ENCODE measurements at regions not wholly inside any gene's neighbourhood (a gene's known extent, or its start where the extent isn't known, plus 50 kb on each side); places are given as distances from the start of the nearest gene placed in this dataset.

- no peaks in the 10 kb centered on the region for H3K9me3 ChIP-seq (replicated peaks; ENCODE audit: low read length)
- no peak overlapping the region for H3K4me3 ChIP-seq (ENCODE audit: low read length)
- H3K27me3 ChIP-seq (ENCODE audit: control insufficient read depth, insufficient read depth, low read length), result no peaks in the 10 kb centered on the region
- no peak overlapping the region for H3K9ac ChIP-seq (ENCODE audit: low read depth, low read length)
- H3K4me2 ChIP-seq (ENCODE audit: low read length), result no peak overlapping the region
- no peaks in the 10 kb centered on the region for H3K36me3 ChIP-seq (ENCODE audit: insufficient read depth, low read length)
- no peaks in the 10 kb centered on the region for H3K4me1 ChIP-seq (ENCODE audit: control insufficient read depth, insufficient read depth, low read length)
Measured at GRCh38 chr3:90025019-90025418, 917.6 kb downstream of the EPHA3 start.

- Histone ChIP-seq H3K9ac (ENCODE audit: low read depth, low read length) (no peak overlapping the region), H3K4me1 (ENCODE audit: control insufficient read depth, insufficient read depth, low read length) (no peaks in the 10 kb centered on the region), H3K4me2 (ENCODE audit: low read length) (no peak overlapping the region), H3K27me3 (ENCODE audit: control insufficient read depth, insufficient read depth, low read length) (no peaks in the 10 kb centered on the region), H3K36me3 (ENCODE audit: insufficient read depth, low read length) (no peaks in the 10 kb centered on the region), H3K4me3 (ENCODE audit: low read length) (no peak overlapping the region), H3K9me3 (replicated peaks; ENCODE audit: low read length) (no peaks in the 10 kb centered on the region)
Measured at GRCh38 chr3:90026406-90026805, 919.0 kb downstream of the EPHA3 start.

DNA sequence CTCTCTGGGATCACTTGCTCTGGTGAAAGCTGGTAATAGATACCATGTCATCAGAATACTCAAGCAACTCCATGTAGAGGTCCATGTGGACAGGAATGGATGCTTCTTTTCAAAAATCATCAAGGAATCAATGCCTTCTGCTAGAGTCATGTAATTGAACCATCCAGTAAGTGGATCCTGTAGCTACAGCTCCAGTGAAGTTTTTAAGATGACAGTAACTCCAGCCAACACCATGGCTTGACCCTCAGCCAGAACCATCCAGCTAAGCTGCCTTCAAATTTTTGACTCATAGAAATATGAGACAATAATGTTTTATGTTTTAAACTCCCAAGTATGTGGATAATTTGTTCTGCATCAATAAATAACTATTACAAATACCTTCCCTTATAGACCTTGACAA, 923.7 kb downstream of the EPHA3 start:
- Histone ChIP-seq H3K4me3 (ENCODE audit: low read length) (no peak overlapping the region), H3K27me3 (ENCODE audit: control insufficient read depth, insufficient read depth, low read length) (no peaks in the 10 kb centered on the region), H3K9me3 (replicated peaks; ENCODE audit: low read length) (no peaks in the 10 kb centered on the region), H3K4me2 (ENCODE audit: low read length) (no peak overlapping the region), H3K4me1 (ENCODE audit: control insufficient read depth, insufficient read depth, low read length) (no peaks in the 10 kb centered on the region), H3K36me3 (ENCODE audit: insufficient read depth, low read length) (no peaks in the 10 kb centered on the region), H3K9ac (ENCODE audit: low read depth, low read length) (no peak overlapping the region)

DNA sequence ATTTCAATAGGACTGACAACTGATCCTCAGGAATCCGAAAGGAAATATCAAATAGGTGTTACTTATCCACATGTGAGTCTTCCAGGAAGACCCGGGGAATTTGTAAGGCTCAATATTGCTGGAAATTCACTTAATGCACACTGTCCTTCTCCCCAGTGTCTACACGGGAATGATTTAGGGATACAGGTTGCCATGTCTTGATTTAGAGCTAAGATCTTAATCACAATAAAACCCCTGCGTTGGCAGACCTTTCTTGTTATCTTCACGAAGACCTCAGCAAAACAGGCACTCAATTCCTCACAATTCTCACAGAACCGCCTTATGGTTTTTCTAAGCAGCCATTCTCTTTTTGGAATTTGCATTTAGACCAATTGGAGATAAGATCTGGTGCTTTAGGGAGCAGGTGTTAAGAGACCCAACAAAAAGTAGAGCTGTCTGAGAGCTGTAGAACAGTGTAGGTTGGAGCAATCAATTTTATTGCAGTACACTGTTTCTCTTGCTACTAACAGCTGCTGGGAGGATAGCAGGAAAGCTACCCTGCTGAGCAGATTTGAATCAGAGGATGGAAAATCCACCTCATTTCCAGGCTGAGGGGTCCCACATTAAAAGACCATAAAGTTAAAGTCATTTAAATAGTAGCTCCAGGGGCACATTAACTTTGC, 925.7 kb downstream of the EPHA3 start:
- Histone ChIP-seq H3K4me3 (ENCODE audit: low read length) (no peak overlapping the region), H3K4me1 (ENCODE audit: control insufficient read depth, insufficient read depth, low read length) (no peaks in the 10 kb centered on the region), H3K9ac (ENCODE audit: low read depth, low read length) (no peak overlapping the region), H3K27me3 (ENCODE audit: control insufficient read depth, insufficient read depth, low read length) (no peaks in the 10 kb centered on the region), H3K36me3 (ENCODE audit: insufficient read depth, low read length) (no peaks in the 10 kb centered on the region), H3K9me3 (replicated peaks; ENCODE audit: low read length) (no peaks in the 10 kb centered on the region), H3K4me2 (ENCODE audit: low read length) (no peak overlapping the region)

DNA sequence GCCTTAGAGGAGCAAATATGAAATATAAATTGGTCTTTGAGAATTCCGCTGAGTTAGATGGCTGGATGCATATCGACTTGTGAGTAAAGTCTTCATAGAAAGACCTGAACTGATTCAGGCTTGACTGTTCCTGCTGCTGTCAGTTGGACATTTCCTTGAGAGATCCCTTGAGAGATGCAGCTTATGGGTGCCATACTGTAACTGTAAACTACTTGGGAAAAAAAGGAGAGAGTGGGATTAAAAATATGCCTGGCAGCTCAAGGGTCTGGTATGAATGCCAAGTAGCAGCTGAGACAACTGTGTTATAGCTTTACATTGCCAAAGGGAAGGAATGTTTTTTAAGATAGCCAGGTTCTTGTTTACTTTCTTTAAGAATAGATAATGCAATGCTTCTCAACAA, 926.6 kb downstream of the EPHA3 start:
- Histone ChIP-seq H3K27me3 (ENCODE audit: control insufficient read depth, insufficient read depth, low read length) (no peaks in the 10 kb centered on the region), H3K4me2 (ENCODE audit: low read length) (no peak overlapping the region), H3K4me3 (ENCODE audit: low read length) (no peak overlapping the region), H3K36me3 (ENCODE audit: insufficient read depth, low read length) (no peaks in the 10 kb centered on the region), H3K4me1 (ENCODE audit: control insufficient read depth, insufficient read depth, low read length) (no peaks in the 10 kb centered on the region), H3K9ac (ENCODE audit: low read depth, low read length) (no peak overlapping the region), H3K9me3 (replicated peaks; ENCODE audit: low read length) (no peaks in the 10 kb centered on the region)

GRCh38 chr3:90035643-90036042, 928.2 kb downstream of the EPHA3 start:
- no peak overlapping the region for H3K4me2 ChIP-seq (ENCODE audit: low read length)
- H3K9me3 ChIP-seq (replicated peaks; ENCODE audit: low read length), result no peaks in the 10 kb centered on the region
- no peak overlapping the region for H3K4me3 ChIP-seq (ENCODE audit: low read length)
- no peak overlapping the region for H3K9ac ChIP-seq (ENCODE audit: low read depth, low read length)
- no peaks in the 10 kb centered on the region for H3K27me3 ChIP-seq (ENCODE audit: control insufficient read depth, insufficient read depth, low read length)
- H3K4me1 ChIP-seq (ENCODE audit: control insufficient read depth, insufficient read depth, low read length), result no peaks in the 10 kb centered on the region
- H3K36me3 ChIP-seq (ENCODE audit: insufficient read depth, low read length), result no peaks in the 10 kb centered on the region

DNA sequence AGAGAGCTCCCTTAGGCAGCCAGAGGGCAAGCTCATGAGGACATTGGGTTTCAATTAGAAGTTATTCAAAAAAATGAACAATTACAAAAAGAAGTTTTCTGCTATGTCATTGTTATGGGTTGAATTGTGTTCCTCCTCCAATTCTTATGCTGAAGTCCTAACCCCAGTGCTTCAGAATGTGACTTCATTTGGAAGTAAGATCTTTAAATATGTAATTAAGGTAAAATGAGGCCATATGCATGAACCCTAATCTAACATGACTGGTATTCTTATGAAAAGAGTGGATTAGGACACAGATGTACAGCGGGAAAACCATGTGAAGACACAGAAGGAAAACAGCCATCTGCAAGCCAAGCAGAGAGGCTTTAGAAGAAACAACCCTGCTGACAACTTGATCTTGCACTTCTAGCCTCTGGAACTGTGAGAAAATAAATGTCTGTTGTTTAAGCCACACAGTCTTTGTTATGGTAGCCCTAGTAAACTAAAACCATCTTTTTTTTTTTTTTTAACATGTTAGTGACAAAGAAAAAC, 929.6 kb downstream of the EPHA3 start:
- Histone ChIP-seq H3K9me3 (replicated peaks; ENCODE audit: low read length) (no peaks in the 10 kb centered on the region), H3K4me3 (ENCODE audit: low read length) (no peak overlapping the region), H3K36me3 (ENCODE audit: insufficient read depth, low read length) (no peaks in the 10 kb centered on the region), H3K27me3 (ENCODE audit: control insufficient read depth, insufficient read depth, low read length) (no peaks in the 10 kb centered on the region), H3K9ac (ENCODE audit: low read depth, low read length) (no peak overlapping the region), H3K4me1 (ENCODE audit: control insufficient read depth, insufficient read depth, low read length) (no peaks in the 10 kb centered on the region), H3K4me2 (ENCODE audit: low read length) (no peak overlapping the region)

- Histone ChIP-seq H3K36me3 (ENCODE audit: insufficient read depth, low read length) (no peaks in the 10 kb centered on the region), H3K4me3 (ENCODE audit: low read length) (no peak overlapping the region), H3K9me3 (replicated peaks; ENCODE audit: low read length) (no peaks in the 10 kb centered on the region), H3K27me3 (ENCODE audit: control insufficient read depth, insufficient read depth, low read length) (no peaks in the 10 kb centered on the region), H3K9ac (ENCODE audit: low read depth, low read length) (no peak overlapping the region), H3K4me2 (ENCODE audit: low read length) (no peak overlapping the region), H3K4me1 (ENCODE audit: control insufficient read depth, insufficient read depth, low read length) (no peaks in the 10 kb centered on the region)
Measured at GRCh38 chr3:90039994-90040393, 932.6 kb downstream of the EPHA3 start.

GRCh38 chr3:90040554-90040953, 933.1 kb downstream of the EPHA3 start:
- Histone ChIP-seq H3K4me2 (ENCODE audit: low read length) (no peak overlapping the region), H3K36me3 (ENCODE audit: insufficient read depth, low read length) (no peaks in the 10 kb centered on the region), H3K27me3 (ENCODE audit: control insufficient read depth, insufficient read depth, low read length) (no peaks in the 10 kb centered on the region), H3K9ac (ENCODE audit: low read depth, low read length) (no peak overlapping the region), H3K9me3 (replicated peaks; ENCODE audit: low read length) (no peaks in the 10 kb centered on the region), H3K4me1 (ENCODE audit: control insufficient read depth, insufficient read depth, low read length) (no peaks in the 10 kb centered on the region), H3K4me3 (ENCODE audit: low read length) (no peak overlapping the region)

DNA sequence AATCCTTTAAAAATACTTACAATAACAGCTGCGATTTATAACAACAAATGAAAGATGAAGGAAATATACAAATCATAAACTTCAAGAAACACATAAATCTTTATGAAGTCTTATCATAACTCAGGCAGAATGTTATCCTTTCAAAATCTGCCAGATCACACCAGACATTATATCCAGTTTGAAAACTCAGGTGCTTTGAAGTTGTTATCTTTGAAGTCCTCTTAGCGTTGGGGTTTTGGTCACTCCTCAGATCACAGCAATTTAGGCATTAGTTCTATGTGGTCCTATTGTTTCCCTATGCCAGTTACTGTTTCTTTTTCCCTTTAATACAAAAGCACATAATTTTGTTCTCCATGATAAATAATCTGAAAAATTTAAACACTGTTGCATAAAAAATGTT, 934.6 kb downstream of the EPHA3 start:
- no peaks in the 10 kb centered on the region for H3K36me3 ChIP-seq (ENCODE audit: insufficient read depth, low read length)
- H3K4me3 ChIP-seq (ENCODE audit: low read length), result no peak overlapping the region
- H3K4me2 ChIP-seq (ENCODE audit: low read length), result no peak overlapping the region

DNA sequence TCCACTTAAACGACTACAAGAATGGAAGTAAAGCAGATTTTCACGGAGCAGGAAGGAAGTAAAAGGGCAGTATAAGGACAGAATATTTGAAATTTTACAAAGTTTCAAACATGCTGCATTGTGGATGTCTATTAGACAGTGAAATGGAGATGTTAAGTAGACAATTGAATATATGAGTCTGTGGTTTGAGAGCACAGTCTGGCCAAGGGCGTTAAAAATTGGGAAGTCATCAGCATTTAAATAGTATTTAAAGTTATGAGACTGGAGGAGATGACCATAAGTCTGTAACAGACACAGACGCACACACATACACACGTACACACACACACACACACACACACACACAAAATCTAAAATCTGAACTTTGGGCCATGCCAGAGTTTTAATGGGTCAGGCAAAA, 935.9 kb downstream of the EPHA3 start:
- Histone ChIP-seq H3K4me3 (ENCODE audit: low read length) (no peak overlapping the region), H3K4me1 (ENCODE audit: control insufficient read depth, insufficient read depth, low read length) (no peaks in the 10 kb centered on the region), H3K27me3 (ENCODE audit: control insufficient read depth, insufficient read depth, low read length) (no peaks in the 10 kb centered on the region), H3K9me3 (replicated peaks; ENCODE audit: low read length) (no peaks in the 10 kb centered on the region), H3K36me3 (ENCODE audit: insufficient read depth, low read length) (no peaks in the 10 kb centered on the region), H3K4me2 (ENCODE audit: low read length) (no peak overlapping the region), H3K9ac (ENCODE audit: low read depth, low read length) (no peak overlapping the region)

More for the DNA sequence above, 934.6 kb downstream of the EPHA3 start:
- Histone ChIP-seq H3K4me1 (ENCODE audit: control insufficient read depth, insufficient read depth, low read length) (no peaks in the 10 kb centered on the region), H3K27me3 (ENCODE audit: control insufficient read depth, insufficient read depth, low read length) (no peaks in the 10 kb centered on the region), H3K9ac (ENCODE audit: low read depth, low read length) (no peak overlapping the region), H3K9me3 (replicated peaks; ENCODE audit: low read length) (no peaks in the 10 kb centered on the region)

- Histone ChIP-seq H3K4me3 (ENCODE audit: low read length) (no peak overlapping the region), H3K4me2 (ENCODE audit: low read length) (no peak overlapping the region), H3K36me3 (ENCODE audit: insufficient read depth, low read length) (no peaks in the 10 kb centered on the region)
Measured at GRCh38 chr3:90044084-90044816, 936.8 kb downstream of the EPHA3 start.

More at GRCh38 chr3:90044084-90044816, 936.8 kb downstream of the EPHA3 start:
- no peak overlapping the region for H3K9ac ChIP-seq (ENCODE audit: low read depth, low read length)
- H3K9me3 ChIP-seq (replicated peaks; ENCODE audit: low read length), result no peaks in the 10 kb centered on the region
- H3K27me3 ChIP-seq (ENCODE audit: control insufficient read depth, insufficient read depth, low read length), result no peaks in the 10 kb centered on the region
- H3K4me1 ChIP-seq (ENCODE audit: control insufficient read depth, insufficient read depth, low read length), result no peaks in the 10 kb centered on the region
